SK-N-SH (cell line): ENCODE measurements at regions not wholly inside any gene's neighbourhood (a gene's known extent, or its start where the extent isn't known, plus 50 kb on each side); places are given as distances from the start of the nearest gene placed in this dataset.

Source experiments
- CTCF ChIA-PET: fragments of 300-600, 350-600 bp; formaldehyde crosslinking; extraction: SDS; loops from one replicate; lab custom pipeline; 2021; lab: Yijun Ruan, JAX
- POLR2A ChIA-PET: fragments of 350-600 bp; sonication (Branson Sonifier 250); formaldehyde crosslinking; extraction: SDS; loops from one replicate; lab custom pipeline; 2020; ENCODE audit warnings: antibody characterized with exemption, inconsistent platforms; lab: Yijun Ruan, JAX
- DNase-seq: peaks from one replicate; pipeline ENCODE4 v3.0.0; 2012
- H2AFZ ChIP-seq: fragments of 200-600 bp; sonication (generic); 2 replicates; pipeline ENCODE4 v1.8.1; 2016; ENCODE audit warnings: antibody characterized with exemption, mild to moderate bottlenecking, low read depth
- H3F3A ChIP-seq: fragments of 200-600 bp; sonication (generic); replicated peaks from 2 replicates; pipeline ENCODE3; 2016; ENCODE audit warnings: antibody characterized with exemption, mild to moderate bottlenecking; ENCODE audit not compliant: insufficient read depth
- H3K27ac ChIP-seq, 2 experiments: fragments of 200-500 bp in 1 of 2; fragments of 200-600 bp in 1 of 2; sonication (Bioruptor generic) in 1 of 2; sonication (generic), shearing (Covaris generic) in 1 of 2; 2 replicates each; pipeline versions ENCODE4 v1.5.1 to v1.6.1; 2014 to 2016; ENCODE audit warnings: low read depth in 2 of 2, inconsistent platforms in 1 of 2, low read length in 1 of 2, mild to moderate bottlenecking in 1 of 2, mixed read lengths in 1 of 2
- H3K27me3 ChIP-seq: fragments of 200-600 bp; sonication (generic), shearing (Covaris generic); 2 replicates; pipeline ENCODE4 v1.6.1; 2016; ENCODE audit warnings: mixed run types; ENCODE audit not compliant: insufficient read depth
- H3K36me3 ChIP-seq, 2 experiments: fragments of 200-500 bp in 1 of 2; fragments of 200-600 bp in 1 of 2; sonication (Bioruptor generic) in 1 of 2; sonication (generic) in 1 of 2; replicated peaks in 1 of 2; 2 replicates each; pipeline versions ENCODE3 to v1.5.1; 2014 to 2016; ENCODE audit warnings: low read length in 1 of 2, mild to moderate bottlenecking in 1 of 2; ENCODE audit not compliant: insufficient read depth in 2 of 2, control insufficient read depth in 1 of 2
- H3K4me1 ChIP-seq, 2 experiments: fragments of 200-500 bp in 1 of 2; fragments of 200-600 bp in 1 of 2; sonication (Bioruptor generic) in 1 of 2; sonication (generic), shearing (Covaris generic) in 1 of 2; 2 replicates each; pipeline versions ENCODE4 v1.5.1 to v1.6.1; 2014 to 2016; ENCODE audit warnings: low read depth in 1 of 2, low read length in 1 of 2, mixed run types in 1 of 2; ENCODE audit not compliant: insufficient read depth in 2 of 2, control insufficient read depth in 1 of 2
- H3K4me2 ChIP-seq: fragments of 200-600 bp; sonication (generic), shearing (Covaris generic); 2 replicates; pipeline ENCODE4 v1.6.1; 2017; ENCODE audit warnings: mixed run types
- H3K4me3 ChIP-seq, 2 experiments: fragments of 200-500 bp in 1 of 2; fragments of 200-600 bp in 1 of 2; sonication (Bioruptor generic) in 1 of 2; sonication (generic), shearing (Covaris generic) in 1 of 2; 2 replicates each; pipeline versions ENCODE4 v1.5.1 to v1.8.1; 2014 to 2016; ENCODE audit warnings: low read depth in 2 of 2, inconsistent platforms in 1 of 2, low read length in 1 of 2, mild to moderate bottlenecking in 1 of 2, mixed read lengths in 1 of 2, moderate library complexity in 1 of 2
- H3K79me2 ChIP-seq: fragments of 200-600 bp; sonication (generic); 2 replicates; pipeline ENCODE4 v1.8.1; 2017; ENCODE audit warnings: mild to moderate bottlenecking; ENCODE audit not compliant: insufficient read depth
- H3K9ac ChIP-seq: fragments of 200-600 bp; sonication (generic); 2 replicates; pipeline ENCODE4 v1.6.1; 2017; ENCODE audit warnings: mixed run types
- H3K9me2 ChIP-seq: fragments of 200-600 bp; sonication (generic); 2 replicates; pipeline ENCODE4 v1.6.1; 2017; ENCODE audit warnings: mixed run types
- H3K9me3 ChIP-seq: fragments of 200-600 bp; sonication (generic); 2 replicates; pipeline ENCODE4 v1.6.1; 2017; ENCODE audit warnings: mixed run types, mild to moderate bottlenecking, moderate library complexity
- H4K20me1 ChIP-seq: fragments of 200-600 bp; sonication (generic); 2 replicates; pipeline ENCODE4 v1.6.1; 2017; ENCODE audit warnings: mild to moderate bottlenecking, mixed run types; ENCODE audit not compliant: insufficient read depth
- EP300 ChIP-seq, 2 experiments: IDR thresholded peaks; 2 replicates each; pipeline versions ENCODE4 v1.4.0 to v1.6.1; 2012; ENCODE audit warnings: borderline replicate concordance in 1 of 2, low read depth in 1 of 2, low read length in 1 of 2
- FOXJ3 ChIP-seq: sonication (generic); formaldehyde crosslinking; IDR thresholded peaks from 2 replicates; pipeline ENCODE4 v1.5.1; 2020; ENCODE audit warnings: mild to moderate bottlenecking, missing genetic modification reagents
- FOXM1 ChIP-seq: IDR thresholded peaks from 2 replicates; pipeline ENCODE4 v1.4.0; 2012; ENCODE audit warnings: low read depth, mild to moderate bottlenecking
- GABPA ChIP-seq: IDR thresholded peaks from 2 replicates; pipeline ENCODE4 v1.4.0; 2012; ENCODE audit warnings: low read depth, mild to moderate bottlenecking
- GATA2 ChIP-seq: sonication (generic); formaldehyde crosslinking; IDR thresholded peaks from 2 replicates; pipeline ENCODE4 v1.5.0; 2020; ENCODE audit warnings: mild to moderate bottlenecking, missing genetic modification reagents
- MEF2A ChIP-seq: IDR thresholded peaks from 2 replicates; pipeline ENCODE4 v1.4.0; 2012; ENCODE audit warnings: low read depth, borderline replicate concordance
- MXI1 ChIP-seq: IDR thresholded peaks from 2 replicates; pipeline ENCODE4 v1.6.1; 2012; ENCODE audit warnings: mild to moderate bottlenecking, low read depth, low read length, improper control_type of control experiment
- POLR2AphosphoS5 ChIP-seq: IDR thresholded peaks from 2 replicates; pipeline ENCODE4 v1.6.1; 2012; ENCODE audit warnings: low read depth, low read length
- RAD21 ChIP-seq: IDR thresholded peaks from 2 replicates; pipeline ENCODE4 v1.6.1; 2012; ENCODE audit warnings: mild to moderate bottlenecking, low read length
- RFX5 ChIP-seq: IDR thresholded peaks from 2 replicates; pipeline ENCODE4 v1.6.1; 2012; ENCODE audit warnings: mild to moderate bottlenecking, improper control_type of control experiment, low read length
- RXRA ChIP-seq: IDR thresholded peaks from 2 replicates; pipeline ENCODE4 v1.4.0; 2012; ENCODE audit warnings: low read depth, mild to moderate bottlenecking, borderline replicate concordance
- TAF1 ChIP-seq: IDR thresholded peaks from 2 replicates; pipeline ENCODE4 v1.6.1; 2012; ENCODE audit warnings: low read depth, mild to moderate bottlenecking, low read length, moderate library complexity, borderline replicate concordance
- TCF12 ChIP-seq: IDR thresholded peaks from 2 replicates; pipeline ENCODE4 v1.4.0; 2012
- YY1 ChIP-seq: IDR thresholded peaks from 2 replicates; pipeline ENCODE4 v1.4.0; 2012; ENCODE audit warnings: low read depth, mild to moderate bottlenecking
- WGBS: methylation state at CpG from one replicate; pipeline ENCODE4 v1.1.6; 2017; ENCODE audit warnings: low lambda C conversion rate; 5-methylcytosine and 5-hydroxymethylcytosine counted together
- TF ChIP-seq, protein P1 (sequence below): IDR thresholded peaks from 2 replicates; pipeline ENCODE4 v1.4.0; 2012; ENCODE audit warnings: low read depth, borderline replicate concordance
- TF ChIP-seq, protein P2 (sequence below): fragments of 150-350 bp; IDR thresholded peaks from 2 replicates; pipeline ENCODE4 v1.6.1; 2017; ENCODE audit warnings: antibody characterized with exemption, low read length, low read depth, borderline replicate concordance

- 1% methylated on average over 6 of the region's 6 CpGs for WGBS
- H3K4me1 ChIP-seq: no peaks in the 10 kb centered on the region
- H3K36me3 ChIP-seq: no peaks in the 10 kb centered on the region
- H3K27me3 ChIP-seq: no peaks in the 10 kb centered on the region
- ChIA-PET CTCF (no interaction called here), POLR2A (no interaction called here)
- H3K9ac ChIP-seq: no peak overlapping the region
- H3K4me3 ChIP-seq: no peak overlapping the region
- TF ChIP-seq MXI1 (no peak), GATA2 (CRISPR knock-in tag) (no peak), RFX5 (no peak), RAD21 (no peak), POLR2AphosphoS5 (no peak), MEF2A (no peak), EP300 (IDR thresholded peaks at IDR 0.05; ENCODE audit: borderline replicate concordance in 1 of 2, low read depth in 1 of 2, low read length in 1 of 2) (no peak)
- TF ChIP-seq, protein P1, sequence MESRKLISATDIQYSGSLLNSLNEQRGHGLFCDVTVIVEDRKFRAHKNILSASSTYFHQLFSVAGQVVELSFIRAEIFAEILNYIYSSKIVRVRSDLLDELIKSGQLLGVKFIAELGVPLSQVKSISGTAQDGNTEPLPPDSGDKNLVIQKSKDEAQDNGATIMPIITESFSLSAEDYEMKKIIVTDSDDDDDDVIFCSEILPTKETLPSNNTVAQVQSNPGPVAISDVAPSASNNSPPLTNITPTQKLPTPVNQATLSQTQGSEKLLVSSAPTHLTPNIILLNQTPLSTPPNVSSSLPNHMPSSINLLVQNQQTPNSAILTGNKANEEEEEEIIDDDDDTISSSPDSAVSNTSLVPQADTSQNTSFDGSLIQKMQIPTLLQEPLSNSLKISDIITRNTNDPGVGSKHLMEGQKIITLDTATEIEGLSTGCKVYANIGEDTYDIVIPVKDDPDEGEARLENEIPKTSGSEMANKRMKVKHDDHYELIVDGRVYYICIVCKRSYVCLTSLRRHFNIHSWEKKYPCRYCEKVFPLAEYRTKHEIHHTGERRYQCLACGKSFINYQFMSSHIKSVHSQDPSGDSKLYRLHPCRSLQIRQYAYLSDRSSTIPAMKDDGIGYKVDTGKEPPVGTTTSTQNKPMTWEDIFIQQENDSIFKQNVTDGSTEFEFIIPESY: no peak
- TF ChIP-seq, protein P2, sequence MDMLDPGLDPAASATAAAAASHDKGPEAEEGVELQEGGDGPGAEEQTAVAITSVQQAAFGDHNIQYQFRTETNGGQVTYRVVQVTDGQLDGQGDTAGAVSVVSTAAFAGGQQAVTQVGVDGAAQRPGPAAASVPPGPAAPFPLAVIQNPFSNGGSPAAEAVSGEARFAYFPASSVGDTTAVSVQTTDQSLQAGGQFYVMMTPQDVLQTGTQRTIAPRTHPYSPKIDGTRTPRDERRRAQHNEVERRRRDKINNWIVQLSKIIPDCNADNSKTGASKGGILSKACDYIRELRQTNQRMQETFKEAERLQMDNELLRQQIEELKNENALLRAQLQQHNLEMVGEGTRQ: no peak
- H3F3A ChIP-seq: no peaks in the 10 kb centered on the region
- no peak overlapping the region for H3K4me2 ChIP-seq
- H2AFZ ChIP-seq: no peak overlapping the region
- no peak overlapping the region for H3K27ac ChIP-seq
- DNase-seq: no peak
- no peaks in the 10 kb centered on the region for H3K79me2 ChIP-seq
- no peaks in the 10 kb centered on the region for H3K9me2 ChIP-seq
- H3K9me3 ChIP-seq: no peaks in the 10 kb centered on the region
- no peaks in the 10 kb centered on the region for H4K20me1 ChIP-seq
Observed at GRCh38 chr4:111618908-111619307, 526.3 kb upstream of the FAM241A start.

GRCh38 chr4:111628437-111628836 lies 516.8 kb upstream of the FAM241A start:
- no peaks in the 10 kb centered on the region for H4K20me1 ChIP-seq
- H2AFZ ChIP-seq: no peak overlapping the region
- ChIA-PET POLR2A (interaction anchor here (0.6 kb wide), 1 partner anchor 426 kb away, joined by 3 read pairs; no protein-coding TSS in a partner anchor), CTCF (interaction anchor here (0.9 kb wide), 1 partner anchor 997 kb away, joined by 3 read pairs; no protein-coding TSS in a partner anchor)
- H3K9ac ChIP-seq: no peak overlapping the region
- no peaks in the 10 kb centered on the region for H3K9me3 ChIP-seq
- peaks cover 4% of the 10 kb centered on the region; the same call in 1 of the 2 replicates for H3K27me3 ChIP-seq
- no peak overlapping the region for H3K4me2 ChIP-seq
- no peaks in the 10 kb centered on the region for H3K79me2 ChIP-seq
- WGBS: 8% methylated on average over 5 of the region's 10 CpGs
- DNase-seq: no peak
- no peak overlapping the region for H3K27ac ChIP-seq
- H3K4me3 ChIP-seq: no peak overlapping the region
- no peaks in the 10 kb centered on the region for H3K9me2 ChIP-seq
- H3F3A ChIP-seq: no peaks in the 10 kb centered on the region
- TF ChIP-seq GABPA (no peak), FOXM1 (no peak), TCF12 (no peak), POLR2AphosphoS5 (no peak), RXRA (no peak), YY1 (no peak), TAF1 (no peak), RFX5 (no peak), FOXJ3 (CRISPR knock-in tag) (no peak)
- TF ChIP-seq, protein P2: no peak
- H3K36me3 ChIP-seq: no peaks in the 10 kb centered on the region
- no peaks in the 10 kb centered on the region for H3K4me1 ChIP-seq
